Epithelial cell of proximal tubule (primary cell): ENCODE measurements at regions not wholly inside any gene's neighbourhood (a gene's known extent, or its start where the extent isn't known, plus 50 kb on each side); places are given as distances from the start of the nearest gene placed in this dataset.

ENCODE experiments used
- DNase-seq: peaks from one replicate; pipeline ENCODE4 v3.0.0-alpha.2; 2011; ENCODE audit warnings: low read depth
- H3K4me3 ChIP-seq: 2 replicates; pipeline ENCODE4 v1.5.1; 2011; ENCODE audit warnings: low read depth, mild to moderate bottlenecking, low read length
- TF ChIP-seq, protein P1 (sequence below): conservative IDR thresholded peaks from 2 replicates; pipeline ENCODE4 v1.5.1; 2012; ENCODE audit warnings: low read depth, mild to moderate bottlenecking, low read length

DNA sequence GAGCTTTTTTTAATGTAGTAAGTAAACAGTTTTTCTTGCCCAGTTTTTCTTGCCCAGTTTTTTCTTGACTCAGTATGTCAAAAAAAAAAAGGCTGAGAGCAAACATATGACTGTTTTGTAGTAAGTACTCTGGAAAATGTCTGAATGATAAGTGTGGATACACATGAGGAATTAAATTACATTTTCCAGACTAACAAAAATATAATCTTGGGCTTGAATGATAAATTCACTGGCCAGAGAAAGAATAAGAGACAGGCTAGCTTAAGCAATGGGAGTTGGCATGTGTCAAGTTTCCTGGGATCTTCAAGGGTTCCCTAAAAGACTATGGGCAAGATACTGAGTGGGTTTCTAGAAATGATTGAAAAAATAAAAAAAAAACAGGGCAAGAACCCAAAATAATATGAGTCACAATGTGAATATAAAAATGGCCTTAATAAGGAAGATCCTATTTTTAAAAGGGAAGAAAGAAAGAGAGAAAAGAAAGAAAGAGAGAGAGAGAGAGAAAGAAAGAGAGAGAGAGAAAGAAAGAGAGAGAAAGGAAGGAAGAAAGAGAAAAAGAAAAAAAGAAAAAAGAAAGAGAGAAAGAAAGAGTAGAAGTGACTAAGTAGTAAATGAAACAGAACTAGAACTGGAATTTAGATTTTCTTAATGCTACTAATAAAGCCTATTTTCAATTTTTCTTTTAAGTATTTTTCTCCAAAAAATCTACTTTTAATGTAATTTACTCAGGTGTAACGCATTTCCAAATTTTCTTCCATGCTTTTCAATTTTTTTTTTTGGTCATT, 60.2 kb downstream of the TFPI2 start:
- TF ChIP-seq, protein P1, sequence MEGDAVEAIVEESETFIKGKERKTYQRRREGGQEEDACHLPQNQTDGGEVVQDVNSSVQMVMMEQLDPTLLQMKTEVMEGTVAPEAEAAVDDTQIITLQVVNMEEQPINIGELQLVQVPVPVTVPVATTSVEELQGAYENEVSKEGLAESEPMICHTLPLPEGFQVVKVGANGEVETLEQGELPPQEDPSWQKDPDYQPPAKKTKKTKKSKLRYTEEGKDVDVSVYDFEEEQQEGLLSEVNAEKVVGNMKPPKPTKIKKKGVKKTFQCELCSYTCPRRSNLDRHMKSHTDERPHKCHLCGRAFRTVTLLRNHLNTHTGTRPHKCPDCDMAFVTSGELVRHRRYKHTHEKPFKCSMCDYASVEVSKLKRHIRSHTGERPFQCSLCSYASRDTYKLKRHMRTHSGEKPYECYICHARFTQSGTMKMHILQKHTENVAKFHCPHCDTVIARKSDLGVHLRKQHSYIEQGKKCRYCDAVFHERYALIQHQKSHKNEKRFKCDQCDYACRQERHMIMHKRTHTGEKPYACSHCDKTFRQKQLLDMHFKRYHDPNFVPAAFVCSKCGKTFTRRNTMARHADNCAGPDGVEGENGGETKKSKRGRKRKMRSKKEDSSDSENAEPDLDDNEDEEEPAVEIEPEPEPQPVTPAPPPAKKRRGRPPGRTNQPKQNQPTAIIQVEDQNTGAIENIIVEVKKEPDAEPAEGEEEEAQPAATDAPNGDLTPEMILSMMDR = no peak
- no peak overlapping the region for H3K4me3 ChIP-seq
- no peak for DNase-seq

DNA sequence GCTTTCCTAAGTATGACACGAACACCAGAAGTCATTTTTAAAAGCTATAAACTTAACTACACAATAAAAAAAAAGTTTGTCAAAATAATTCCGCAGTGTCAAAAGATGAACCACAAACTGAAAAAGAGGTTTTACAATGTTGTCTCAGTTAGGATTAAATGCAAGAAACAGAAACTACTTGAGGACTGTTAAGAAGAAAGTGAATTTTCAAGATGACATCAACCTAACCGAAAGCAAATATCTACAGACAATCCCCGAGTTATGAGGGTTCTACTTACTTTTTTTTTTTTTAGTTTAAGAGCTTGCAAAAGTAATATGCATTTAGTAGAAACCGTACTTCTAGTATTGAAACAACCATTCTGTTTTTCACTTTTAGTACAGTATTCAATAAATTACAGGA, 62.3 kb downstream of the TFPI2 start:
- H3K4me3 ChIP-seq = no peak overlapping the region
- no peak for DNase-seq
- TF ChIP-seq, protein P1 = no peak

DNA sequence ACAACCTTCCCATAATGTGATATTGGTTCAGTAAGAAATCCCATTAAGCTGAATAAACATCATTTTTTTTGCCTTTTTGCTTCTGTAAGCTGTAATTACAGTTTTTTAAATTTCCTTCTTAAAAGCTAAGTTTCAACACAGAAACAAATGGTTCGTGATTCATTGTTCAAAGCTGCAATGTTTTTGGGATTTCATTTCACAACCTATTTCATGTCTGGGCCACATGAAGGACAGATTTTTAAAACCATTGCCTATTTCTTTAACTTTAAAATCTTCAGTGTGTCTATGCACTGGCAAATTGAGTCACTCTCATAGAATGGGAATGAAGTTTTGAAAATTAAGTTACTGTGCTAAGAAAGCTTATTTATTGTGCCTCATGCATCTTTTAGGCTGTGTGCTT, 66.9 kb downstream of the TFPI2 start:
- no peak overlapping the region for H3K4me3 ChIP-seq
- TF ChIP-seq, protein P1 = no peak
- DNase-seq = no peak

DNA sequence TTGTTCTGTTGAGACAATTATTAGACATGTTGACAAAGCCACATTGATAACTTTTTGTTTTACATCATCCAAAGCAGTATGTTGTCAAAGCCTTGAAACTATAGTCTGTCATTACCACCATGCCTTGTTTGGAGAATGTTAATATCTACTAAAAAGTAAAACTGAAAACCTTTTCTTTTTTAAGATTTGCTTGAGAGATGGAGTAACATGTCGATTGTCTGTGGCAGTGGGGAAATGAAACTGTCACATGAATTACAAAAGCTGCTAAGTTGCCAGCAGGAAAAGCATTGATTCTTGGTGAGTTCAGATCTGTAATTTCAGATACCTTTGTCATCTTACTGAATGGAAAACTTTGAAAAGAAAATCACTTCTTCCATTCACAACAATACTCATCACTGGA, 69.1 kb downstream of the TFPI2 start:
- TF ChIP-seq, protein P1 = no peak
- no peak for DNase-seq
- no peak overlapping the region for H3K4me3 ChIP-seq

DNA sequence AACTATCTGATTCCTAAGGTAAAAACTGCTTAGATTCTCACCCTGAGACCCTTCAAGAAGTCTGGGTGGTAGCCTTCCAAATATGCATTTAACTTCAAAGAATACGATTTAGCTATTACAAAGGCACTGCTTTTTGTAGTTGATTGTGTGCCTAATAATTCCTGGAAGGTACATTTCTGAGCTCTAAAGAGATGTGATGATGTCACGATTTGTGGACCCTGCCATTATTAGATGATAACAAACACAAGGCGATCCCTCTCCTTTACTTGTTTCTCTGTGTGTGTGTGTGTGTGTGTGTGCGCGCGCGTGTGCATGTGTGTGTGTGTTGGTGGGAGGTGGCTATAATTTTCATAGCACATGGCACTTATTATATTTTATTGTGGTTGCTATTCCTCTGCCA, 70.9 kb downstream of the TFPI2 start:
- no peak overlapping the region for H3K4me3 ChIP-seq
- TF ChIP-seq, protein P1 = no peak
- DNase-seq = no peak

DNA sequence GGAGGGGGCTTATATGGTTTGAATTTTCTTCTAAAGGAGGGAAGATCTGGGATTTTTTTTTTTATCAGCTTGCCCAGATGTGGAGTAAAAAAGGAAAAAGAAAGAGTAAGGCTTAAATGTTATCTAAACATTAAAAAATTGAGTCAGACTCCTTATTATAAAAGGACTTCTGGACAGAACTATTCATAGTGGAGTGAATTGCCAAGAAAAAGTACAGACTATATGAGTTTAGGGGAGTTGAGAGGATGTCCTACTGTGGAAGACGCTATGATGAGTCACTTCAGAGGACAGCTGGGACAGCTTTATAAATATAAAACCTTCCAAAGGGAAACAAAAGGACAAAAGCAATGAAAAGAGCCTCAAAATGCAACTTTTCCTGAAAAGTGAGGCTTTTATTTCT, 73.0 kb downstream of the TFPI2 start:
- DNase-seq = no peak
- TF ChIP-seq, protein P1 = no peak
- no peak overlapping the region for H3K4me3 ChIP-seq

DNA sequence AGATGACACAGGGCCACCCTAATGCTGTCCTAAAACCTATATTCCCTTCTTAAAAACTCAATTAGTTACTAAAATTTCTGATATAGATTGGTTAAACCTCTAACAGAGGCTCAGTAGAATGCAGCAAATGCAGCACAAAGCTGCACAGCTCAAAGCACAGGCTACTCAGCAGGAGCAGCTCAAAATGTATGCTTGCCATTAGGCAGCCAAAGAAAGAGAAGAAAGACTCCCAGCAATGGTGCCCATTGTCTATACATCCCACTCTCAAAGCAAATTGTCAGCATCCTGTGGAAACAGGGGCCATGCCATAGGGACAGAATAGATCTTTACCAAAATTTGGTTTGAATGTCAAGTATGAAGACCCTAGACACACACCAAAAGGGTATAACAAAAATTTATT, 73.5 kb downstream of the TFPI2 start:
- DNase-seq = no peak
- no peak overlapping the region for H3K4me3 ChIP-seq
- TF ChIP-seq, protein P1 = no peak
